GM12878 (cell line): ENCODE measurements at regions not wholly inside any gene's neighbourhood (a gene's known extent, or its start where the extent isn't known, plus 50 kb on each side); places are given as distances from the start of the nearest gene placed in this dataset.

Source experiments
- ATAC-seq: fragments of 200-7000 bp; cut with Tn5 transposase; 3 replicates; pipeline ENCODE4 v1.9.1; 2020; ENCODE audit warnings: mild to moderate bottlenecking, moderate library complexity
- BruUV-seq: library from RNA; stranded (reverse); fragments of 400-500 nt; replicated peaks from 2 replicates; lab custom pipeline; 2021; lab: Mats Ljungman, UMichigan
- CTCF ChIA-PET: fragments of 300-600 bp; sonication (Branson Sonifier 250); formaldehyde crosslinking; extraction: SDS; loops from one replicate; lab custom pipeline; 2021; ENCODE audit warnings: inconsistent platforms; lab: Yijun Ruan, JAX
- POLR2A ChIA-PET: fragments of 350-600 bp; formaldehyde crosslinking; extraction: SDS; loops from one replicate; lab custom pipeline; 2021; ENCODE audit warnings: inconsistent platforms; lab: Charles Lee
- RAD21 ChIA-PET: fragments of 300-600 bp; sonication (Branson Sonifier 250); formaldehyde crosslinking; loops from one replicate; lab custom pipeline; 2023; ENCODE audit warnings: antibody characterized with exemption; ENCODE audit not compliant: unreplicated experiment; lab: Charles Lee
- SMC1A ChIA-PET: fragments of 300-600 bp; sonication (Branson Sonifier 250); formaldehyde crosslinking; loops from one replicate; lab custom pipeline; 2023; ENCODE audit not compliant: unreplicated experiment, uncharacterized antibody; lab: Charles Lee
- DNase-seq: peaks from one replicate; pipeline ENCODE4 v3.0.0-alpha.2; 2011; ENCODE audit warnings: low read depth, low spot score
- FAIRE-seq: peaks from 3 replicates; lab custom pipeline; 2011; peaks lifted over from hg19 to GRCh38; lab: Jason Lieb, UNC
- H2AFZ ChIP-seq: 2 replicates; pipeline ENCODE4 v1.6.0; 2011; ENCODE audit warnings: low read depth, low read length, control low read depth; ENCODE audit not compliant: control insufficient read depth
- H3K27ac ChIP-seq: 2 replicates; pipeline ENCODE4 v1.5.1; 2011; ENCODE audit warnings: control low read depth; ENCODE audit not compliant: control insufficient read depth, insufficient read depth
- H3K27me3 ChIP-seq, 2 experiments: replicated peaks in 1 of 2; 2 replicates each; pipeline versions ENCODE4 v1.6.0 to v1.6.1; 2011; ENCODE audit warnings: low read length in 1 of 2; ENCODE audit not compliant: control insufficient read depth in 2 of 2, insufficient read depth in 2 of 2
- H3K36me3 ChIP-seq, 2 experiments: 2 replicates each; pipeline ENCODE4 v1.5.1; 2011; ENCODE audit warnings: low read length in 1 of 2; ENCODE audit not compliant: control insufficient read depth in 2 of 2, insufficient read depth in 2 of 2
- H3K4me1 ChIP-seq: 2 replicates; pipeline ENCODE4 v1.6.1; 2011; ENCODE audit warnings: mild to moderate bottlenecking, low read length, moderate library complexity, mixed read lengths; ENCODE audit not compliant: control insufficient read depth, insufficient read depth
- H3K4me2 ChIP-seq: 2 replicates; pipeline ENCODE4 v1.6.0; 2011; ENCODE audit warnings: control low read depth; ENCODE audit not compliant: control insufficient read depth, insufficient read depth
- H3K4me3 ChIP-seq: fragments of 200-600 bp; sonication (generic); 2 replicates; pipeline ENCODE4 v1.5.1; 2016
- H3K79me2 ChIP-seq: 2 replicates; pipeline ENCODE4 v1.6.0; 2011; ENCODE audit warnings: low read length; ENCODE audit not compliant: control insufficient read depth, insufficient read depth
- H3K9ac ChIP-seq: 2 replicates; pipeline ENCODE4 v1.8.0; 2011; ENCODE audit warnings: low read length, control low read depth, mixed read lengths; ENCODE audit not compliant: control insufficient read depth, insufficient read depth
- H3K9me3 ChIP-seq: replicated peaks from 3 replicates; pipeline ENCODE4 v1.5.1; 2011; ENCODE audit warnings: mild to moderate bottlenecking, low read length; ENCODE audit not compliant: control insufficient read depth, insufficient read depth
- H4K20me1 ChIP-seq: 2 replicates; pipeline ENCODE4 v1.6.0; 2011; ENCODE audit not compliant: control insufficient read depth, insufficient read depth
- BCLAF1 ChIP-seq: fragments of 450-650 bp; IDR thresholded peaks from 2 replicates; pipeline ENCODE4 v1.6.1; 2017; ENCODE audit warnings: antibody characterized with exemption, mild to moderate bottlenecking, moderate library complexity
- CBX3 ChIP-seq: fragments of 200-600 bp; sonication (generic); IDR thresholded peaks from 2 replicates; pipeline ENCODE4 v1.6.1; 2016; ENCODE audit warnings: low read depth, borderline replicate concordance
- CHD1 ChIP-seq: IDR thresholded peaks from 2 replicates; pipeline ENCODE4 v1.6.1; 2012; ENCODE audit warnings: low read depth, low read length, improper control_type of control experiment
- CTCF ChIP-seq, 3 experiments: IDR thresholded peaks in 2 of 3; conservative IDR thresholded peaks in 1 of 3; 2 replicates each; pipeline ENCODE4 v1.5.1; 2011; ENCODE audit warnings: low read depth in 3 of 3, low read length in 3 of 3, mild to moderate bottlenecking in 3 of 3, control low read depth in 2 of 3, moderate library complexity in 2 of 3, inconsistent platforms in 1 of 3, mixed read lengths in 1 of 3; ENCODE audit not compliant: control insufficient read depth in 2 of 3, insufficient read depth in 1 of 3; ENCODE audit errors: extremely low read depth in 1 of 3
- KLF5 ChIP-seq: fragments of 450-650 bp; IDR thresholded peaks from 2 replicates; pipeline ENCODE4 v1.6.1; 2014; ENCODE audit warnings: mild to moderate bottlenecking; ENCODE audit not compliant: partially characterized antibody
- LARP7 ChIP-seq: fragments of 450-650 bp; IDR thresholded peaks from 2 replicates; pipeline ENCODE4 v1.6.1; 2017; ENCODE audit warnings: mild to moderate bottlenecking
- MTA3 ChIP-seq: IDR thresholded peaks from 2 replicates; pipeline ENCODE4 v1.6.1; 2012; ENCODE audit warnings: low read length, inconsistent platforms, borderline replicate concordance
- PML ChIP-seq: IDR thresholded peaks from 2 replicates; pipeline ENCODE4 v1.6.1; 2012; ENCODE audit warnings: low read length, inconsistent platforms
- PRDM15 ChIP-seq: fragments of 450-650 bp; formaldehyde crosslinking; IDR thresholded peaks from 2 replicates; pipeline ENCODE4 v1.4.0; 2020; ENCODE audit warnings: mild to moderate bottlenecking, moderate library complexity
- SRF ChIP-seq, 2 experiments: IDR thresholded peaks; 2 replicates each; pipeline ENCODE4 v1.6.1; 2011; ENCODE audit warnings: low read depth in 2 of 2, low read length in 2 of 2, mild to moderate bottlenecking in 1 of 2, moderate library complexity in 1 of 2
- TARDBP ChIP-seq: IDR thresholded peaks from 2 replicates; pipeline ENCODE4 v1.6.1; 2016; ENCODE audit warnings: borderline replicate concordance
- YY1 ChIP-seq: IDR thresholded peaks from 2 replicates; pipeline ENCODE4 v1.6.1; 2011; ENCODE audit warnings: low read depth, mild to moderate bottlenecking, low read length
- ZBTB33 ChIP-seq: fragments of 450-650 bp; IDR thresholded peaks from 2 replicates; pipeline ENCODE4 v1.6.1; 2017; ENCODE audit warnings: mild to moderate bottlenecking
- WGBS: methylation state at CpG from one replicate; pipeline ENCODE4 v1.1.6; 2016; ENCODE audit warnings: low lambda C conversion rate; ENCODE audit not compliant: insufficient replicate concordance, insufficient coverage; ENCODE audit errors: missing lambda C conversion rate; 5-methylcytosine and 5-hydroxymethylcytosine counted together
- in situ Hi-C: fragments of 300-500 bp; cut with MboI; formaldehyde crosslinking; loops from 9 replicates; pipeline ENCODE4 v1.14.3; 2018; ENCODE audit warnings: mixed read lengths
- intact Hi-C: fragments of 100-400 bp; cut with micrococcal nuclease; formaldehyde crosslinking; loops from one replicate; pipeline ENCODE4 v1.14.2; 2022; ENCODE audit not compliant: unreplicated experiment

- Histone ChIP-seq H3K27ac (no peak overlapping the region), H4K20me1 (no peaks in the 10 kb centered on the region), H3K4me3 (no peak overlapping the region), H3K4me2 (no peak overlapping the region), H3K36me3 (no peaks in the 10 kb centered on the region), H3K4me1 (no peaks in the 10 kb centered on the region), H3K79me2 (no peaks in the 10 kb centered on the region), H3K27me3 (no peaks in the 10 kb centered on the region), H2AFZ (no peak overlapping the region), H3K9ac (no peak overlapping the region)
- ATAC-seq (no peak), DNase-seq (no peak), FAIRE-seq (no peak)
- in situ Hi-C loops (no loop called here), intact Hi-C loops (no loop called here)
- ChIA-PET CTCF (interaction anchor here (1.0 kb wide), 1 partner anchor 76 kb away, joined by 3 read pairs; no protein-coding TSS in a partner anchor), RAD21 (no interaction called here), POLR2A (no interaction called here), SMC1A (no interaction called here)
- 0% methylated on average over 2 of the region's 2 CpGs for WGBS
- BruUV-seq = no TSS peak
- TF ChIP-seq PRDM15 = no peak
- no peak for TF ChIP-seq CHD1
- no peak for TF ChIP-seq MTA3
- no peak for TF ChIP-seq BCLAF1
- no peak for TF ChIP-seq CTCF (IDR thresholded peaks at IDR 0.05 in 2 of 3, conservative IDR thresholded peaks at IDR 0.05 in 1 of 3; ENCODE audit: control insufficient read depth in 2 of 3, extremely low read depth in 1 of 3, insufficient read depth in 1 of 3, low read depth in 3 of 3, low read length in 3 of 3)
- TF ChIP-seq SRF (IDR thresholded peaks at IDR 0.05; ENCODE audit: low read depth in 2 of 2, low read length in 2 of 2) = no peak
- TF ChIP-seq KLF5 = no peak
- TF ChIP-seq LARP7 = no peak
- TF ChIP-seq TARDBP = no peak
- no peak for TF ChIP-seq YY1
- no peak for TF ChIP-seq PML
- no peak for TF ChIP-seq CBX3
- no peak for TF ChIP-seq ZBTB33
- TF ChIP-seq, all 136 proteins: peak for 0
- H3K9me3 ChIP-seq = no peaks in the 10 kb centered on the region
Observed at GRCh38 chr10:107356396-107356795, 191.9 kb upstream of the SORCS1 start.
